ENCODE measurements at regions not wholly inside any gene's neighbourhood (a gene's known extent, or its start where the extent isn't known, plus 50 kb on each side); places are given as distances from the start of the nearest gene placed in this dataset.

GRCh38 chr10:31140716-31141115 lies 109.1 kb upstream of the ZNF438 start:
- no peak for FAIRE-seq

GRCh38 chr10:31142026-31142425 lies 110.4 kb upstream of the ZNF438 start:
- FAIRE-seq (peak; percentile 55), DNase-seq (ENCODE audit: insufficient read length, low spot score) (peak; percentile 47)

More at GRCh38 chr10:31140716-31141115, 109.1 kb upstream of the ZNF438 start:
- DNase-seq (ENCODE audit: insufficient read length, low spot score), result no peak

- DNase-seq (ENCODE audit: insufficient read length, low spot score), result no peak
Measured at GRCh38 chr10:31143331-31143935, 111.8 kb upstream of the ZNF438 start.

GRCh38 chr10:31145986-31146385 lies 114.3 kb upstream of the ZNF438 start:
- FAIRE-seq, result no peak
- DNase-seq (ENCODE audit: insufficient read length, low spot score), result no peak

More at GRCh38 chr10:31143331-31143935, 111.8 kb upstream of the ZNF438 start:
- FAIRE-seq, result no peak

GRCh38 chr10:31146491-31147209 lies 115.0 kb upstream of the ZNF438 start:
- FAIRE-seq, result peak; percentile 68

GRCh38 chr10:31147210-31147608 lies 115.5 kb upstream of the ZNF438 start:
- FAIRE-seq (no peak), DNase-seq (ENCODE audit: insufficient read length, low spot score) (peak; percentile 60)

More at GRCh38 chr10:31146491-31147209, 115.0 kb upstream of the ZNF438 start:
- DNase-seq (ENCODE audit: insufficient read length, low spot score), result no peak

- DNase-seq (ENCODE audit: insufficient read length, low spot score), result no peak
- no peak for FAIRE-seq
Measured at GRCh38 chr10:31148951-31149350, 117.3 kb upstream of the ZNF438 start.

- DNase-seq (ENCODE audit: insufficient read length, low spot score) (no peak), FAIRE-seq (no peak)
Measured at GRCh38 chr10:31149835-31150512, 118.3 kb upstream of the ZNF438 start.

GRCh38 chr10:31151301-31151700 lies 119.6 kb upstream of the ZNF438 start:
- no peak for FAIRE-seq

GRCh38 chr10:31152421-31153135 lies 120.9 kb upstream of the ZNF438 start:
- no peak for DNase-seq (ENCODE audit: insufficient read length, low spot score)
- no peak for FAIRE-seq

More at GRCh38 chr10:31151301-31151700, 119.6 kb upstream of the ZNF438 start:
- no peak for DNase-seq (ENCODE audit: insufficient read length, low spot score)

- FAIRE-seq (no peak), DNase-seq (ENCODE audit: insufficient read length, low spot score) (no peak)
Measured at GRCh38 chr10:31153161-31153560, 121.5 kb upstream of the ZNF438 start.

GRCh38 chr10:31153692-31154091 lies 122.0 kb upstream of the ZNF438 start:
- FAIRE-seq (no peak), DNase-seq (ENCODE audit: insufficient read length, low spot score) (no peak)

GRCh38 chr10:31154996-31155395 lies 123.3 kb upstream of the ZNF438 start:
- FAIRE-seq (no peak), DNase-seq (ENCODE audit: insufficient read length, low spot score) (no peak)

GRCh38 chr10:31157123-31158010 lies 125.7 kb upstream of the ZNF438 start:
- FAIRE-seq (no peak), DNase-seq (ENCODE audit: insufficient read length, low spot score) (no peak)

- DNase-seq (ENCODE audit: insufficient read length, low spot score) (no peak), FAIRE-seq (no peak)
Measured at GRCh38 chr10:31158011-31158658, 126.5 kb upstream of the ZNF438 start.

GRCh38 chr10:31166606-31167005 lies 134.9 kb upstream of the ZNF438 start:
- DNase-seq (ENCODE audit: insufficient read length, low spot score), result no peak
- FAIRE-seq, result no peak

- DNase-seq (ENCODE audit: insufficient read length, low spot score) (no peak), FAIRE-seq (no peak)
Measured at GRCh38 chr10:31170636-31171035, 139.0 kb upstream of the ZNF438 start.

- DNase-seq (ENCODE audit: insufficient read length, low spot score), result no peak
Measured at GRCh38 chr10:31171402-31172083, 139.9 kb upstream of the ZNF438 start.

GRCh38 chr10:31172925-31173324 lies 141.3 kb upstream of the ZNF438 start:
- DNase-seq (ENCODE audit: insufficient read length, low spot score) (no peak), FAIRE-seq (no peak)

More at GRCh38 chr10:31171402-31172083, 139.9 kb upstream of the ZNF438 start:
- peak; percentile 63 for FAIRE-seq

All from HTR-8/SVneo (cell line).